ENCODE measurements at regions not wholly inside any gene's neighbourhood (a gene's known extent, or its start where the extent isn't known, plus 50 kb on each side); places are given as distances from the start of the nearest gene placed in this dataset.

DNA sequence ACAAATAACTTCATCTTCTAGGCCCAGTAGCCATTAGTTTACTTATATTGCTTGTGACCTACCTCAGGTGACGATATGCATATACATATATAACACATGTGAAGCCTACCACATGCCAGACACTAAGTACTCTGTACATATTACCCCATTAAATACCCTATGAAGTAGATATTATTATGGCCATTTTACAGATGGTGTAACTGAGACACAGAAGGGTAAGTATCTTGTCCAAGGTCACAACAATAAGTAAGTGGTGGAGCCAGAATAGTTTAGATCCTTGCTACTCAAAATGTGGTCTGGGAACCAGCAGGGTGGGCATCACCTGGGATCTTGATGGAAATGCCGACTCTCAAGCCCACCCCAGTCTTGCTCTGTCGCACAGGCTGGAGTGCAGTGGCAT, 78.1 kb upstream of the RAPGEF2 start:
- FAIRE-seq (no peak), DNase-seq (ENCODE audit: low read depth, low spot score) (no peak)
- Histone ChIP-seq H3K36me3 (ENCODE audit: control insufficient read depth in 2 of 2, extremely low read depth in 1 of 2, insufficient read depth in 2 of 2, low read length in 2 of 2) (no peaks in the 10 kb centered on the region), H3K27ac (ENCODE audit: insufficient read depth, low read depth, low read length) (no peak overlapping the region), H2AFZ (ENCODE audit: low read depth, low read length) (no peak overlapping the region), H3K9me1 (replicated peaks; ENCODE audit: control insufficient read depth, extremely low read depth, insufficient read depth, low read length) (no peaks in the 10 kb centered on the region), H3K27me3 (ENCODE audit: control insufficient read depth in 2 of 2, insufficient read depth in 2 of 2, low read length in 2 of 2) (no peaks in the 10 kb centered on the region), H3K79me2 (ENCODE audit: control insufficient read depth, insufficient read depth, low read length) (no peaks in the 10 kb centered on the region), H3K9ac (replicated peaks; ENCODE audit: extremely low read depth, insufficient read depth, low read length) (no peak overlapping the region), H3K4me3 (replicated peaks in 1 of 3; ENCODE audit: insufficient read depth in 1 of 3, low read depth in 1 of 3, low read length in 3 of 3) (no peak overlapping the region), H3K4me2 (ENCODE audit: insufficient read depth, low read length) (no peak overlapping the region), H3K4me1 (ENCODE audit: control insufficient read depth, extremely low read depth, insufficient read depth, low read length) (peaks cover 24% of the 10 kb centered on the region), H3K9me3 (replicated peaks; ENCODE audit: control insufficient read depth, insufficient read depth, low read length) (no peaks in the 10 kb centered on the region), H4K20me1 (replicated peaks; ENCODE audit: control insufficient read depth, extremely low read depth, insufficient read depth, low read length) (no peaks in the 10 kb centered on the region)
- ChIA-PET CTCF (interaction anchor here (1.4 kb wide), 1 partner anchor 123 kb away, joined by 3 read pairs; no protein-coding TSS in a partner anchor), POLR2A (no interaction called here)
- no TSS peak for BruUV-seq (replicated peaks)
- TF ChIP-seq MYC (IDR thresholded peaks at IDR 0.05; ENCODE audit: low read depth, low read length) (no peak), FOS (IDR thresholded peaks at IDR 0.05; ENCODE audit: borderline replicate concordance, insufficient read depth, low read length) (no peak), GATA2 (IDR thresholded peaks at IDR 0.05; ENCODE audit: insufficient read depth, insufficient read length, low read depth, low read length) (no peak), POLR2AphosphoS5 (IDR thresholded peaks at IDR 0.05; ENCODE audit: insufficient read depth, low read depth, low read length) (no peak), EZH2 (IDR thresholded peaks at IDR 0.05; ENCODE audit: borderline replicate concordance, low read depth, low read length, severe bottlenecking) (no peak), JUN (IDR thresholded peaks at IDR 0.05; ENCODE audit: borderline replicate concordance, insufficient read depth, insufficient read length, low read depth) (no peak)
- TF ChIP-seq, protein P1, sequence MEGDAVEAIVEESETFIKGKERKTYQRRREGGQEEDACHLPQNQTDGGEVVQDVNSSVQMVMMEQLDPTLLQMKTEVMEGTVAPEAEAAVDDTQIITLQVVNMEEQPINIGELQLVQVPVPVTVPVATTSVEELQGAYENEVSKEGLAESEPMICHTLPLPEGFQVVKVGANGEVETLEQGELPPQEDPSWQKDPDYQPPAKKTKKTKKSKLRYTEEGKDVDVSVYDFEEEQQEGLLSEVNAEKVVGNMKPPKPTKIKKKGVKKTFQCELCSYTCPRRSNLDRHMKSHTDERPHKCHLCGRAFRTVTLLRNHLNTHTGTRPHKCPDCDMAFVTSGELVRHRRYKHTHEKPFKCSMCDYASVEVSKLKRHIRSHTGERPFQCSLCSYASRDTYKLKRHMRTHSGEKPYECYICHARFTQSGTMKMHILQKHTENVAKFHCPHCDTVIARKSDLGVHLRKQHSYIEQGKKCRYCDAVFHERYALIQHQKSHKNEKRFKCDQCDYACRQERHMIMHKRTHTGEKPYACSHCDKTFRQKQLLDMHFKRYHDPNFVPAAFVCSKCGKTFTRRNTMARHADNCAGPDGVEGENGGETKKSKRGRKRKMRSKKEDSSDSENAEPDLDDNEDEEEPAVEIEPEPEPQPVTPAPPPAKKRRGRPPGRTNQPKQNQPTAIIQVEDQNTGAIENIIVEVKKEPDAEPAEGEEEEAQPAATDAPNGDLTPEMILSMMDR (IDR thresholded peaks at IDR 0.05; ENCODE audit: extremely low read depth in 1 of 2, insufficient read depth in 1 of 2, low read depth in 1 of 2, low read length in 2 of 2): no peak
- TF ChIP-seq, protein P2, sequence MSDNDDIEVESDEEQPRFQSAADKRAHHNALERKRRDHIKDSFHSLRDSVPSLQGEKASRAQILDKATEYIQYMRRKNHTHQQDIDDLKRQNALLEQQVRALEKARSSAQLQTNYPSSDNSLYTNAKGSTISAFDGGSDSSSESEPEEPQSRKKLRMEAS (IDR thresholded peaks at IDR 0.05; ENCODE audit: insufficient read depth, insufficient read length): no peak
- intact Hi-C loops (cut with micrococcal nuclease): loop anchor here (5.0 kb wide), 1 partner anchor 152 kb away; no protein-coding TSS in a partner anchor
- dilution Hi-C loops (cut with MboI; ENCODE audit: extremely low pct_ligation_motif_present, low sequenced_read_pairs): no loop called here
